ENCODE measurements at regions not wholly inside any gene's neighbourhood (a gene's known extent, or its start where the extent isn't known, plus 50 kb on each side); places are given as distances from the start of the nearest gene placed in this dataset.
"Not testable (repeated sequence)": the region's sequence is repeated elsewhere in the genome, so short reads cannot be mapped to it uniquely, and the experiment has no call there.

DNA sequence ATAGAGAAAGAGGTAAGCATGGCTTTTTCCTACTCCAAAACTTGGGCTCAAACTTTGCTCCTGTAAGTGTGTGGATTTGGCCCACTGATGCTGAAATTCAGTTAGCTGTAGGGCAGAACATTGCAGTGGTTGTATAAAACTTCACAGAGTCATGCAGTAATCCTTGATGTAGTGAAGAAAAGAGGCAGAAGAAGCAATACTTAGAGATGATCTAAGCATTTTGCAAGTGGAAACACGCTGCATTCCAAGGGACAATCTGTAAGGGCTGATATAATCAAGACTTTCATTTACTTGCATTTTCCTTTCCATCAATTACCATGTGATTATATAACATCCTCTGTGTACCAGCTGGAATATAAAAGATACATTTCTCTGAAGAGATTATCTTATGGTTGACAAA is 338.8 kb downstream of the DNAJB9 start:
- no peak for DNase-seq (ENCODE audit: low read depth)
- no peak overlapping the region for H3K4me3 ChIP-seq (ENCODE audit: low read depth, low read length)
- no peak for TF ChIP-seq CTCF (IDR thresholded peaks at IDR 0.05; ENCODE audit: insufficient read depth, low read depth, low read length)

GRCh38 chr7:108911016-108911415 is 341.3 kb downstream of the DNAJB9 start:
- no peak overlapping the region for H3K4me3 ChIP-seq (ENCODE audit: low read depth, low read length)
- TF ChIP-seq CTCF (IDR thresholded peaks at IDR 0.05; ENCODE audit: insufficient read depth, low read depth, low read length), result no peak
- no peak for DNase-seq (ENCODE audit: low read depth)

GRCh38 chr7:108920490-108920889 is 350.8 kb downstream of the DNAJB9 start:
- DNase-seq (ENCODE audit: low read depth), result no peak
- no peak overlapping the region for H3K4me3 ChIP-seq (ENCODE audit: low read depth, low read length)
- no peak for TF ChIP-seq CTCF (IDR thresholded peaks at IDR 0.05; ENCODE audit: insufficient read depth, low read depth, low read length)

DNA sequence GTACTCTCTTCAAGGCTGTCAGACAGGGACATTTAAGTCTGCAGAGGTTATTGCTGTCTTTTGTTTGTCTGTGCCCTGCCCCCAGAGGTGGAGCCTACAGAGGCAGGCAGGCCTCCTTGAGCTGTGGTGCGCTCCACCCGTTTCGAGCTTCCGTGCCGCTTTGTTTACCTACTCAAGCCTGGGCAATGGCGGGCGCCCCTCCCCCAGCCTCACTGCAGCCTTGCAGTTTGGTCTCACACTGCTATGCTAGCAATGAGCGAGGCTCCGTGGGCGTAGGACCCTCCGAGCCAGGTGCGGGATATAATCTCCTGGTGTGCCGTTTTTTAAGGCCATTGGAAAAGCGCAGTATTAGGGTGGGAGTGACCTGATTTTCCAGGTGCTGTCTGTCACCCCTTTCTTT is 373.4 kb downstream of the DNAJB9 start:
- DNase-seq (ENCODE audit: low read depth), result not testable (repeated sequence)

GRCh38 chr7:108947526-108947925 is 377.9 kb downstream of the DNAJB9 start:
- TF ChIP-seq CTCF (IDR thresholded peaks at IDR 0.05; ENCODE audit: insufficient read depth, low read depth, low read length), result no peak
- no peak overlapping the region for H3K4me3 ChIP-seq (ENCODE audit: low read depth, low read length)
- DNase-seq (ENCODE audit: low read depth), result no peak

More for the DNA sequence above, 373.4 kb downstream of the DNAJB9 start:
- H3K4me3 ChIP-seq (ENCODE audit: low read depth, low read length), result not testable (repeated sequence)

DNA sequence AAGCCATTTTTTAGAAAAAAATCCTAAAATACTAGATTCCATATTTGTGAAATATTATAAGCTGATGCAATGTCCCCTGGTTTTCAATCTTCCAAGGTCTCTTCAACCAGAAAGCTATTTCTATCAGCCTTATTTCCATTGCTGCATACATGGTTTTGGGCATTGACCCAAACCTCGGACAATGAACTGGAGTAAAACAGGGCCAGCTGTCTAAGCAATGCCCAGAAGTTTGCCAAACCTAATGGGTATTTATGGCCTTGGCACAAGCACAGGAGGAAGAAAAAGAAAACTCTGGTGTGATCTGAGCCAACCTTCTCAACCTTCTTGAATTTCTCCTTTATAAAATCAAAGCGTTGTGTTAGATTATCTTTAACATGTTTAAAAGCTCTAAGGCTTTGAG is 402.3 kb downstream of the DNAJB9 start:
- no peak for TF ChIP-seq CTCF (IDR thresholded peaks at IDR 0.05; ENCODE audit: insufficient read depth, low read depth, low read length)
- DNase-seq (ENCODE audit: low read depth), result no peak
- H3K4me3 ChIP-seq (ENCODE audit: low read depth, low read length), result no peak overlapping the region

DNA sequence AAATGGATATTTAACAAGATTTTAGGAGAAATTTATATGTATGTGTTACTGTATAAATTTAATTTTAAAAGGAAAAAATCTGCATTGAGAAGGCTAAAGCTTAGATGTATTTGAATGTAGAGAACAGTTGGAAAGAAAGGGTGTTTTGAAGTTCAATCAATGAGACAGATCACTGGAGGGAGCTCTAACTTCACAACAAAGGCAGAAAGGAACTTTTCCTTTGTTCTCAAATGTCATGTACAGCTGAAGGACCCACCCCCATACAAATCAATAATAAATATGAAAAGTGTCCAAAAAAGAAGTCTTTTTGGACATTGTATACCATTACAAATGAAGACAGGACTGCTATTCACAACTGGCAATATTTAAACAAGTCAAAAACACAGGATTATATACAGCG is 403.4 kb downstream of the DNAJB9 start:
- no peak for DNase-seq (ENCODE audit: low read depth)
- no peak for TF ChIP-seq CTCF (IDR thresholded peaks at IDR 0.05; ENCODE audit: insufficient read depth, low read depth, low read length)
- no peak overlapping the region for H3K4me3 ChIP-seq (ENCODE audit: low read depth, low read length)
